ENCODE measurements at regions not wholly inside any gene's neighbourhood (a gene's known extent, or its start where the extent isn't known, plus 50 kb on each side); places are given as distances from the start of the nearest gene placed in this dataset.

DNA sequence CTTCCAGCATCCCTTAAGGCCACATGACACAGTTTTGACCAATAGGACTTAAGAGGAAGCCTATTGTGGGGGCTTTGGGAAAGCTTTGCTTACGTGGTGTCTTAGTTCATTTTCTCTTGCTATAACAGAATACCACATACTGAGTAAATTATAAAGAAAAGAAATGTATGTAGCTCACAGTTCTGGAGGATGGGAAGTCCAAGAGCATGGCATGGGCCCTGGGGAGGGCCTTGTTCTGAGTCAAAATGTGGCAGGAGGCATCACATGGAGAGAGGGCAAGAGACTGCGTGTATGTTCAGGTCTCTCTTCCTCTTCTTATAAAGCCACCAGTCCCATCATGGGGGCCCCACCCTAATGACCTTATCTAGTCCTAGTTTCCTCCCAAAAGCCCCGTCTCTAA is 68.6 kb upstream of the CPEB4 start:
- Histone ChIP-seq H2BK15ac (ENCODE audit: low read depth, low read length) (no peak overlapping the region), H3K4ac (ENCODE audit: low read depth, low read length) (no peak overlapping the region), H4K8ac (replicated peaks; ENCODE audit: insufficient read length, low read depth, low read length) (no peak overlapping the region), H4K5ac (ENCODE audit: insufficient read length, low read depth, low read length) (no peak overlapping the region), H4K20me1 (ENCODE audit: control insufficient read depth, insufficient read depth, insufficient read length) (no peaks in the 10 kb centered on the region), H2BK120ac (ENCODE audit: low read depth, low read length, poor library complexity, severe bottlenecking) (no peak overlapping the region), H3K23me2 (ENCODE audit: insufficient read length, low read depth, low read length, poor library complexity, severe bottlenecking) (no peaks in the 10 kb centered on the region), H2BK5ac (ENCODE audit: insufficient read length, low read length) (no peak overlapping the region), H3K9me3 (ENCODE audit: control insufficient read depth, low read depth, low read length) (no peaks in the 10 kb centered on the region), H3K18ac (ENCODE audit: insufficient read length, low read depth, low read length) (no peak overlapping the region), H3K27me3 (ENCODE audit: insufficient read depth, low read length) (no peaks in the 10 kb centered on the region), H3K9ac (ENCODE audit: extremely low read depth, insufficient read length, low read length) (no peak overlapping the region), H2AK5ac (ENCODE audit: insufficient read length, low read length) (no peak overlapping the region), H3K4me2 (ENCODE audit: insufficient read depth, insufficient read length, low read length) (no peak overlapping the region), H4K91ac (ENCODE audit: insufficient read length, low read depth, low read length) (no peak overlapping the region), H3K14ac (ENCODE audit: insufficient read depth, low read length) (no peak overlapping the region), H2BK12ac (ENCODE audit: insufficient read length, low read depth, low read length) (no peak overlapping the region), H2AFZ (ENCODE audit: low read length) (no peak overlapping the region), H3K56ac (ENCODE audit: insufficient read length, low read depth, low read length) (no peak overlapping the region), H3K79me2 (ENCODE audit: insufficient read depth, low read length) (no peaks in the 10 kb centered on the region), H3K79me1 (ENCODE audit: insufficient read depth, low read depth, low read length, poor library complexity, severe bottlenecking) (no peaks in the 10 kb centered on the region), H3K23ac (ENCODE audit: insufficient read length, low read depth, low read length) (no peak overlapping the region), H2BK20ac (ENCODE audit: low read depth, low read length, poor library complexity, severe bottlenecking) (no peak overlapping the region), H3K27ac (ENCODE audit: insufficient read length, low read depth, low read length) (no peak overlapping the region), H3T11ph (ENCODE audit: low read length) (no peak overlapping the region), H3K4me1 (ENCODE audit: insufficient read depth, low read length) (peaks cover 14% of the 10 kb centered on the region; the same call in 1 of the 2 replicates)
- no peaks in the 10 kb centered on the region; the same call in 1 of the 2 replicates for H3K27me3 Mint-ChIP-seq (ENCODE audit: low read depth)
- peaks cover 0 to 13% (median 0%) of the 10 kb centered on the region in 3 experiments; a peak in 3 of 7 replicates for H3K36me3 Mint-ChIP-seq (ENCODE audit: insufficient read depth in 1 of 3, low read depth in 3 of 3)
- no peak for DNase-seq
- peaks cover 0 to 6% of the 10 kb centered on the region in 2 experiments; a peak in 2 of 5 replicates for H3K9me3 Mint-ChIP-seq
- H3K27ac Mint-ChIP-seq, result no peak overlapping the region
- H3K4me1 Mint-ChIP-seq, result peaks cover 25 to 29% of the 10 kb centered on the region in 2 experiments
- WGBS (ENCODE audit: extremely low coverage, insufficient read length, low lambda C conversion rate), result no CpG with 5 or more reads among the region's 3 CpGs
- H3K4me3 Mint-ChIP-seq, result no peak overlapping the region
- TF ChIP-seq, protein P1, sequence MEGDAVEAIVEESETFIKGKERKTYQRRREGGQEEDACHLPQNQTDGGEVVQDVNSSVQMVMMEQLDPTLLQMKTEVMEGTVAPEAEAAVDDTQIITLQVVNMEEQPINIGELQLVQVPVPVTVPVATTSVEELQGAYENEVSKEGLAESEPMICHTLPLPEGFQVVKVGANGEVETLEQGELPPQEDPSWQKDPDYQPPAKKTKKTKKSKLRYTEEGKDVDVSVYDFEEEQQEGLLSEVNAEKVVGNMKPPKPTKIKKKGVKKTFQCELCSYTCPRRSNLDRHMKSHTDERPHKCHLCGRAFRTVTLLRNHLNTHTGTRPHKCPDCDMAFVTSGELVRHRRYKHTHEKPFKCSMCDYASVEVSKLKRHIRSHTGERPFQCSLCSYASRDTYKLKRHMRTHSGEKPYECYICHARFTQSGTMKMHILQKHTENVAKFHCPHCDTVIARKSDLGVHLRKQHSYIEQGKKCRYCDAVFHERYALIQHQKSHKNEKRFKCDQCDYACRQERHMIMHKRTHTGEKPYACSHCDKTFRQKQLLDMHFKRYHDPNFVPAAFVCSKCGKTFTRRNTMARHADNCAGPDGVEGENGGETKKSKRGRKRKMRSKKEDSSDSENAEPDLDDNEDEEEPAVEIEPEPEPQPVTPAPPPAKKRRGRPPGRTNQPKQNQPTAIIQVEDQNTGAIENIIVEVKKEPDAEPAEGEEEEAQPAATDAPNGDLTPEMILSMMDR (conservative IDR thresholded peaks at IDR 0.05), result no peak

Data from H9 (cell line).